ENCODE measurements at regions not wholly inside any gene's neighbourhood (a gene's known extent, or its start where the extent isn't known, plus 50 kb on each side); places are given as distances from the start of the nearest gene placed in this dataset.

DNA sequence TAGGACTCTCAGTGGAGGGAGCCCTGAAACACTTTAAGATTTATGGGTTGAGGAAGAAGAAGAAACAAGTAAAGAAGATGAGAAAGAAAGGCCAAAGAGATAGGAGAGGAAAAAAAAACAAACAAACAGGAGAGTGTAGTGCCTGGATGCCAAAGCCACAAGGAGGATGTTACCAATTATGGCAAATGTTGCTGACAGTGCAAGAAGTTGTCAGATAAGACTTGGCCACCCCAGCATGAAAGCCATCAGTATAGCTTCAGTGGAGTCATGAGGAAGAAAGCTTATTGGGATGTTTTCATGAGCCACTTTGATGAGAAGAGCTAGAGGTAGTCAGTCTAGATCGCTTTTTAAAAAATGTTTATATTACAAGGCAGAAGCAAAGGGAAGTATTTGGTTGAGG lies 380.2 kb upstream of the ADGRL4 start:
- Histone ChIP-seq H3K14ac (ENCODE audit: insufficient read length) (no peak overlapping the region), H3K27ac (ENCODE audit: low read depth, low read length) (no peak overlapping the region), H2BK120ac (replicated peaks; ENCODE audit: low read depth, low read length) (no peak overlapping the region), H2BK15ac (ENCODE audit: low read length) (no peak overlapping the region), H4K91ac (replicated peaks; ENCODE audit: insufficient read length, low read length) (no peak overlapping the region), H4K8ac (ENCODE audit: extremely low read depth, insufficient read depth, low read length) (no peak overlapping the region), H3K4me1 (replicated peaks in 1 of 4; ENCODE audit: control insufficient read depth in 3 of 4, insufficient read depth in 4 of 4, low read length in 3 of 4) (no peaks in the 10 kb centered on the region), H4K20me1 (replicated peaks in 1 of 2; ENCODE audit: control insufficient read depth in 1 of 2, insufficient read depth in 2 of 2, low read length in 2 of 2) (no peaks in the 10 kb centered on the region), H2BK12ac (ENCODE audit: low read depth, low read length) (no peak overlapping the region), H3K79me1 (ENCODE audit: low read depth, low read length) (no peaks in the 10 kb centered on the region), H3K18ac (ENCODE audit: extremely low read depth, low read length) (no peak overlapping the region), H3K23ac (ENCODE audit: insufficient read length) (no peak overlapping the region), H3K4me3 (ENCODE audit: extremely low read depth in 1 of 4, insufficient read depth in 2 of 4, low read depth in 3 of 4, low read length in 4 of 4) (no peak overlapping the region), H3K56ac (replicated peaks; ENCODE audit: insufficient read length, low read depth, low read length) (no peak overlapping the region), H2AFZ (ENCODE audit: low read length) (no peak overlapping the region), H3K36me3 (ENCODE audit: control insufficient read depth in 2 of 4, insufficient read depth in 4 of 4, low read length in 3 of 4) (no peaks in the 10 kb centered on the region), H3K27me3 (replicated peaks in 1 of 4; ENCODE audit: control insufficient read depth in 3 of 4, extremely low read depth in 1 of 4, insufficient read depth in 3 of 4, low read length in 3 of 4) (no peaks in the 10 kb centered on the region), H2BK20ac (ENCODE audit: low read length) (no peak overlapping the region), H3K9ac (replicated peaks in 1 of 4; ENCODE audit: extremely low read depth in 1 of 4, low read depth in 3 of 4, low read length in 3 of 4) (no peak overlapping the region), H2BK5ac (ENCODE audit: low read depth, low read length) (no peak overlapping the region), H3K4ac (replicated peaks; ENCODE audit: insufficient read length, low read depth, low read length) (no peak overlapping the region), H3K9me3 (ENCODE audit: insufficient read depth in 2 of 2, low read depth in 1 of 2, low read length in 1 of 2) (no peaks in the 10 kb centered on the region), H3K23me2 (ENCODE audit: low read depth, low read length) (no peaks in the 10 kb centered on the region; the same call in 1 of the 2 replicates), H2AK5ac (ENCODE audit: low read depth, low read length) (no peak overlapping the region), H4K5ac (ENCODE audit: insufficient read length, low read depth, low read length) (no peak overlapping the region), H3K79me2 (ENCODE audit: control insufficient read depth in 1 of 2, insufficient read depth in 2 of 2, low read length in 2 of 2) (no peaks in the 10 kb centered on the region), H3K4me2 (ENCODE audit: insufficient read depth in 1 of 2, low read depth in 2 of 2, low read length in 2 of 2) (no peak overlapping the region)
- ChIA-PET POLR2A (ENCODE audit: partially characterized antibody) (no interaction called here), CTCF (ENCODE audit: partially characterized antibody) (no interaction called here)
- no peak for TF ChIP-seq SP2 (IDR thresholded peaks at IDR 0.05; ENCODE audit: low read length)
- TF ChIP-seq RAD21 (IDR thresholded peaks at IDR 0.05 in 1 of 2, conservative IDR thresholded peaks at IDR 0.05 in 1 of 2; ENCODE audit: low read depth in 2 of 2, low read length in 2 of 2) = no peak
- TF ChIP-seq KDM4A (IDR thresholded peaks at IDR 0.05; ENCODE audit: low read depth, low read length, severe bottlenecking) = no peak
- no peak for TF ChIP-seq NANOG (IDR thresholded peaks at IDR 0.05; ENCODE audit: insufficient read depth, low read depth, low read length, poor library complexity, severe bottlenecking)
- TF ChIP-seq SP1 (IDR thresholded peaks at IDR 0.05; ENCODE audit: low read depth, low read length) = no peak
- TF ChIP-seq TBP (IDR thresholded peaks at IDR 0.05; ENCODE audit: low read depth, low read length) = no peak
- no peak for TF ChIP-seq CBX8 (IDR thresholded peaks at IDR 0.05; ENCODE audit: borderline replicate concordance, low read depth, low read length)
- TF ChIP-seq HDAC6 (IDR thresholded peaks at IDR 0.05; ENCODE audit: low read depth, low read length) = no peak
- TF ChIP-seq CREB1 (IDR thresholded peaks at IDR 0.05) = no peak
- no peak for TF ChIP-seq TAF7 (optimal IDR thresholded peaks at IDR 0.05; ENCODE audit: borderline replicate concordance, low read depth, low read length)
- TF ChIP-seq BACH1 (IDR thresholded peaks at IDR 0.05; ENCODE audit: low read length) = no peak
- TF ChIP-seq SAP30 (IDR thresholded peaks at IDR 0.05; ENCODE audit: insufficient read depth, insufficient replicate concordance, low read length) = no peak
- TF ChIP-seq, protein P1, sequence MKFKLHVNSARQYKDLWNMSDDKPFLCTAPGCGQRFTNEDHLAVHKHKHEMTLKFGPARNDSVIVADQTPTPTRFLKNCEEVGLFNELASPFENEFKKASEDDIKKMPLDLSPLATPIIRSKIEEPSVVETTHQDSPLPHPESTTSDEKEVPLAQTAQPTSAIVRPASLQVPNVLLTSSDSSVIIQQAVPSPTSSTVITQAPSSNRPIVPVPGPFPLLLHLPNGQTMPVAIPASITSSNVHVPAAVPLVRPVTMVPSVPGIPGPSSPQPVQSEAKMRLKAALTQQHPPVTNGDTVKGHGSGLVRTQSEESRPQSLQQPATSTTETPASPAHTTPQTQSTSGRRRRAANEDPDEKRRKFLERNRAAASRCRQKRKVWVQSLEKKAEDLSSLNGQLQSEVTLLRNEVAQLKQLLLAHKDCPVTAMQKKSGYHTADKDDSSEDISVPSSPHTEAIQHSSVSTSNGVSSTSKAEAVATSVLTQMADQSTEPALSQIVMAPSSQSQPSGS (IDR thresholded peaks at IDR 0.05; ENCODE audit: low read length) = no peak
- DNase-seq (ENCODE audit: low read depth in 1 of 2, low spot score in 2 of 2) (no peak), FAIRE-seq (no peak)
- WGBS, 2 experiments (ENCODE audit: extremely low coverage in 1 of 2, insufficient coverage in 1 of 2, insufficient read length in 1 of 2, insufficient replicate concordance in 2 of 2, low coverage in 1 of 2, low lambda C conversion rate in 2 of 2, missing lambda C conversion rate in 1 of 2) = 95% methylated on average over 1 of the region's 1 CpG; no CpG with 5 or more reads in 1 of the 2 experiments

Data from H1 (cell line).